Progenitor cell of endocrine pancreas (in vitro differentiated cells): ENCODE measurements at regions not wholly inside any gene's neighbourhood (a gene's known extent, or its start where the extent isn't known, plus 50 kb on each side); places are given as distances from the start of the nearest gene placed in this dataset.

Experiments used
- DNase-seq: peaks from one replicate; pipeline ENCODE4 v3.0.0; 2021; ENCODE audit warnings: low spot score; ENCODE audit not compliant: unreplicated experiment
- H3K27ac Mint-ChIP-seq: 2 replicates; pipeline ENCODE4 v1.8.0; 2021; ENCODE audit warnings: mild to moderate bottlenecking, moderate library complexity, mixed read lengths
- H3K27me3 Mint-ChIP-seq: 2 replicates; pipeline ENCODE4 v1.8.0; 2021; ENCODE audit warnings: mixed read lengths
- H3K36me3 Mint-ChIP-seq: 2 replicates; pipeline ENCODE4 v1.8.0; 2022; ENCODE audit warnings: mixed read lengths; ENCODE audit not compliant: insufficient read depth
- H3K4me1 Mint-ChIP-seq: 2 replicates; pipeline ENCODE4 v1.8.0; 2021; ENCODE audit warnings: low read depth, mixed read lengths
- H3K4me3 Mint-ChIP-seq: 2 replicates; pipeline ENCODE4 v1.8.0; 2021; ENCODE audit warnings: low read depth, mild to moderate bottlenecking, moderate library complexity, mixed read lengths
- H3K9me3 Mint-ChIP-seq: 2 replicates; pipeline ENCODE4 v1.8.0; 2021; ENCODE audit warnings: low read depth, mixed read lengths
- CTCF ChIP-seq: fragments of 200-600 bp; sonication (generic); IDR thresholded peaks from one replicate; pipeline ENCODE4 v1.5.0; 2021; ENCODE audit warnings: antibody characterized with exemption, mild to moderate bottlenecking; ENCODE audit not compliant: unreplicated experiment

- no peaks in the 10 kb centered on the region for H3K9me3 Mint-ChIP-seq
- peaks cover 20% of the 10 kb centered on the region for H3K27me3 Mint-ChIP-seq
- H3K4me1 Mint-ChIP-seq, result peaks cover 9% of the 10 kb centered on the region
- no peak for TF ChIP-seq CTCF
- no peaks in the 10 kb centered on the region for H3K36me3 Mint-ChIP-seq
- H3K27ac Mint-ChIP-seq, result no peak overlapping the region
- H3K4me3 Mint-ChIP-seq, result no peak overlapping the region
- no peak for DNase-seq
Observed at GRCh38 chr15:99452728-99453636, 112.8 kb upstream of the MEF2A start.

- Mint-ChIP-seq H3K27me3 (peaks cover 16% of the 10 kb centered on the region), H3K4me1 (peaks cover 9% of the 10 kb centered on the region), H3K27ac (no peak overlapping the region), H3K9me3 (no peaks in the 10 kb centered on the region), H3K4me3 (no peak overlapping the region), H3K36me3 (no peaks in the 10 kb centered on the region)
- TF ChIP-seq CTCF, result no peak
- DNase-seq, result no peak
Observed at GRCh38 chr15:99453637-99454030, 112.2 kb upstream of the MEF2A start.

- H3K27me3 Mint-ChIP-seq, result peaks cover 16% of the 10 kb centered on the region
- H3K27ac Mint-ChIP-seq, result no peak overlapping the region
- peaks cover 9% of the 10 kb centered on the region for H3K4me1 Mint-ChIP-seq
- H3K36me3 Mint-ChIP-seq, result no peaks in the 10 kb centered on the region
- H3K4me3 Mint-ChIP-seq, result no peak overlapping the region
- DNase-seq, result no peak
- no peak for TF ChIP-seq CTCF
- no peaks in the 10 kb centered on the region for H3K9me3 Mint-ChIP-seq
Observed at GRCh38 chr15:99454107-99454809, 111.5 kb upstream of the MEF2A start.

GRCh38 chr15:99454941-99455788, 110.6 kb upstream of the MEF2A start:
- peaks cover 14% of the 10 kb centered on the region for H3K27me3 Mint-ChIP-seq
- no peak overlapping the region for H3K27ac Mint-ChIP-seq
- TF ChIP-seq CTCF, result no peak

GRCh38 chr15:99455789-99456160, 110.0 kb upstream of the MEF2A start:
- Mint-ChIP-seq H3K27me3 (peaks cover 14% of the 10 kb centered on the region), H3K4me1 (peaks cover 9% of the 10 kb centered on the region), H3K36me3 (no peaks in the 10 kb centered on the region), H3K4me3 (no peak overlapping the region), H3K9me3 (peaks cover 3% of the 10 kb centered on the region), H3K27ac (no peak overlapping the region)
- no peak for TF ChIP-seq CTCF
- DNase-seq, result no peak

More at GRCh38 chr15:99454941-99455788, 110.6 kb upstream of the MEF2A start:
- Mint-ChIP-seq H3K9me3 (peaks cover 3% of the 10 kb centered on the region), H3K4me1 (peaks cover 9% of the 10 kb centered on the region), H3K36me3 (no peaks in the 10 kb centered on the region), H3K4me3 (no peak overlapping the region)
- no peak for DNase-seq
